Peyer's patch (tissue), 4 donors: ENCODE measurements at regions not wholly inside any gene's neighbourhood (a gene's known extent, or its start where the extent isn't known, plus 50 kb on each side); places are given as distances from the start of the nearest gene placed in this dataset.

Experiments used
- DNase-seq, 3 donors: peaks; one replicate each; pipeline ENCODE4 v3.0.0-alpha.2; 2017 to 2019
- H3K27ac ChIP-seq, 4 donors: fragments of 200-600 bp; sonication (generic); one replicate each; pipeline ENCODE4 v1.5.1; 2016 to 2019
- H3K27me3 ChIP-seq, 2 donors: fragments of 200-600 bp; sonication (generic); one replicate each; pipeline ENCODE4 v1.5.1; 2019
- H3K36me3 ChIP-seq, 3 donors: fragments of 200-600 bp; sonication (generic); one replicate each; pipeline ENCODE4 v1.5.1; 2016 to 2019
- H3K4me1 ChIP-seq, 4 donors: fragments of 200-600 bp; sonication (generic); one replicate each; pipeline ENCODE4 v1.5.1; 2016 to 2019
- H3K4me3 ChIP-seq, 4 donors: fragments of 200-600 bp; sonication (generic); 1 replicate in 3 of 4; 2 replicates in 1 of 4; pipeline ENCODE4 v1.5.1; 2016 to 2019; ENCODE audit warnings: mild to moderate bottlenecking in 1 of 4
- H3K9me3 ChIP-seq, 4 donors: fragments of 200-600 bp; sonication (generic); one replicate each; pipeline ENCODE4 v1.5.1; 2016 to 2019; ENCODE audit warnings: mild to moderate bottlenecking in 1 of 4
- POLR2A ChIP-seq, 2 donors: fragments of 450-650 bp; IDR thresholded peaks; one replicate each; pipeline ENCODE4 v1.5.1; 2017; ENCODE audit warnings: antibody characterized with exemption in 2 of 2, mild to moderate bottlenecking in 2 of 2, moderate library complexity in 2 of 2
- TF ChIP-seq, protein P1 (sequence below), 6 experiments: fragments of 450-650 bp in 4 of 6; fragments of 200-600 bp in 2 of 6; sonication (generic) in 1 of 6; IDR thresholded peaks; one replicate each; pipeline ENCODE4 v1.5.1; 2017 to 2019; ENCODE audit warnings: antibody characterized with exemption in 6 of 6, mild to moderate bottlenecking in 3 of 6, moderate library complexity in 1 of 6

DNA sequence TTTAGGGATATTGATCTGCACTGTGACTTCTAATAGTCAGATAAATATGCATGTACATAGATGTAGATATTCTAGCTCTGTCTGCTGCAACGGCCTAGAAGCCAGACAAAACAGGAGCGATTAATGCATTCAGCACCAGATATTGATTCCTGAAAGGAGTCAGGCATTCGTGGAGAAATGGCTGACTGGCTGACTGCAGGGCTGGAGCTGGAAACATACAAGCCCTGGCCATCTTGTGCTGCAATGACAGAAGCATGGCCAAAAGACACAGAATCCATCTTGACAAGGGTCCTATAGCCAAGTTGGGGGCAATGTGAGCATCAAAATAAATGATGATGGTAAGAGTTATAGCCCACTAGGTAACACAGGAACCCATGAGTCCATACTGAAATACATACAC lies 231.5 kb upstream of the KLHL29 start:
- Histone ChIP-seq H3K27me3 (no peaks in the 10 kb centered on the region), H3K9me3 (no peaks in the 10 kb centered on the region), H3K36me3 (no peaks in the 10 kb centered on the region), H3K4me3 (no peak overlapping the region), H3K4me1 (peaks cover 0 to 7% (median 0%) of the 10 kb centered on the region in 4 donors), H3K27ac (no peak overlapping the region)
- no peak for DNase-seq
- no peak for TF ChIP-seq POLR2A (IDR thresholded peaks at IDR 0.05)
- TF ChIP-seq, protein P1, sequence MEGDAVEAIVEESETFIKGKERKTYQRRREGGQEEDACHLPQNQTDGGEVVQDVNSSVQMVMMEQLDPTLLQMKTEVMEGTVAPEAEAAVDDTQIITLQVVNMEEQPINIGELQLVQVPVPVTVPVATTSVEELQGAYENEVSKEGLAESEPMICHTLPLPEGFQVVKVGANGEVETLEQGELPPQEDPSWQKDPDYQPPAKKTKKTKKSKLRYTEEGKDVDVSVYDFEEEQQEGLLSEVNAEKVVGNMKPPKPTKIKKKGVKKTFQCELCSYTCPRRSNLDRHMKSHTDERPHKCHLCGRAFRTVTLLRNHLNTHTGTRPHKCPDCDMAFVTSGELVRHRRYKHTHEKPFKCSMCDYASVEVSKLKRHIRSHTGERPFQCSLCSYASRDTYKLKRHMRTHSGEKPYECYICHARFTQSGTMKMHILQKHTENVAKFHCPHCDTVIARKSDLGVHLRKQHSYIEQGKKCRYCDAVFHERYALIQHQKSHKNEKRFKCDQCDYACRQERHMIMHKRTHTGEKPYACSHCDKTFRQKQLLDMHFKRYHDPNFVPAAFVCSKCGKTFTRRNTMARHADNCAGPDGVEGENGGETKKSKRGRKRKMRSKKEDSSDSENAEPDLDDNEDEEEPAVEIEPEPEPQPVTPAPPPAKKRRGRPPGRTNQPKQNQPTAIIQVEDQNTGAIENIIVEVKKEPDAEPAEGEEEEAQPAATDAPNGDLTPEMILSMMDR (IDR thresholded peaks at IDR 0.05): no peak

DNA sequence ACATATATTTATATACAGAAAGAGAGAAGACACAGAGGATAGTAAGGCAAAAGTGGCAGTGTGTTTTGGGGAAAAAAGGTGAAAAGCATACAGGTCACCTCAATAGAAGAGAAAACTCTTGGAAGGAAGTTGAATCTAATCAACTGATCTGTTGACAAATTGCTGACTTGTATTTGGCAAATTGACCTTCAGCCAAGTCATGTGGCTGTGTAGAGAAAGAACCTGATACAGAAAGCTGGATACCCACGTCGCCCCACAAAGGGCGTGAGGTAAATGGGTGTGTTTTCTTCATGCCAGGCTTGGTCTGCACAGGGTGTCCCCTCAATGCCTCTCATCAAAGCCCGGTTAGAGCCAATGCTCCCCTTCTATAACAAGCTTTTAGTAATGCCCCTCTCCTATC lies 230.0 kb upstream of the KLHL29 start:
- H3K4me1 ChIP-seq: peaks cover 0 to 7% (median 0%) of the 10 kb centered on the region in 4 donors
- no peaks in the 10 kb centered on the region for H3K9me3 ChIP-seq
- no peak overlapping the region for H3K27ac ChIP-seq
- H3K27me3 ChIP-seq: no peaks in the 10 kb centered on the region
- TF ChIP-seq, protein P1 (IDR thresholded peaks at IDR 0.05): no peak
- TF ChIP-seq POLR2A (IDR thresholded peaks at IDR 0.05): no peak
- H3K36me3 ChIP-seq: no peaks in the 10 kb centered on the region
- DNase-seq: no peak
- H3K4me3 ChIP-seq: no peak overlapping the region

DNA sequence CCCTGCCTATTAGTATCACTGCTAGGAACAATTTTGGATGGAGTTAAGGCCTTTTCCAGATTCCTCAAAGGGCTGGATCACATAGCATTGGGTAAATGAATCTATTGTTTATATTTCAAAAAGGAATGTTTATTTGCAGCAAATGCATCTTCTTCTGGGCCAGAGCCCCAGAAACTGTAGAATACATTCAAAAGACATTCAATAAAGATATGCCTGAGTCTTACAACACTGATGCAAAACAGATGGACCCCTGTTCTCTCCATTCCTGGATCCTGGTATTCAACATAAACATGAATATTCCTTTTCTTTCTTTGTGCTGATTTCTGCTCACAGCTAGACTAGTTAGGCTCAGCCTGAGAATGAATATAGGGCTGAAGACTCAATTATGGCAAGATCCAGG lies 227.2 kb upstream of the KLHL29 start:
- H3K4me1 ChIP-seq: peaks cover 0 to 7% (median 0%) of the 10 kb centered on the region in 4 donors
- no peaks in the 10 kb centered on the region for H3K36me3 ChIP-seq
- no peak overlapping the region for H3K27ac ChIP-seq
- no peak for TF ChIP-seq POLR2A (IDR thresholded peaks at IDR 0.05)
- TF ChIP-seq, protein P1 (IDR thresholded peaks at IDR 0.05): no peak
- H3K27me3 ChIP-seq: no peaks in the 10 kb centered on the region
- H3K9me3 ChIP-seq: no peaks in the 10 kb centered on the region
- DNase-seq: no peak
- H3K4me3 ChIP-seq: no peak overlapping the region

DNA sequence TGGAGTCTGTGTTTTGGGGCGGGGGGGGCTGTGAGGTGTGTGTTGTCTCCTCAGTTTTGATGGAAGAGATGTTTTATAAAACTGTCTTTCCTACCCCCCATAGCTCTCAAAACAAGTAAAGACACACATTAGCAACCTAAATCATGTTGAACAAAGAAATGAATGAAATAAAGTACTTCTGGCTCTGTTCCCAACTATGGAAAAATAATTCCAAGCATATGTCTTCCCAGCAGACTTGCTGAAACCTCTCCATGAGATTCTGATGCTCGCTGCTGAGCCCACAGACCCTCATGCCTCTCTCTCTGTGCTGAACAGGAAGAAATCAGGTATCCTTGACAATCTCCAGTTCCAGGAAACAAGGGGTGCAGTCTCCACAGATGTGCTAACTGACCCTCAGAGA lies 226.7 kb upstream of the KLHL29 start:
- DNase-seq: no peak

DNA sequence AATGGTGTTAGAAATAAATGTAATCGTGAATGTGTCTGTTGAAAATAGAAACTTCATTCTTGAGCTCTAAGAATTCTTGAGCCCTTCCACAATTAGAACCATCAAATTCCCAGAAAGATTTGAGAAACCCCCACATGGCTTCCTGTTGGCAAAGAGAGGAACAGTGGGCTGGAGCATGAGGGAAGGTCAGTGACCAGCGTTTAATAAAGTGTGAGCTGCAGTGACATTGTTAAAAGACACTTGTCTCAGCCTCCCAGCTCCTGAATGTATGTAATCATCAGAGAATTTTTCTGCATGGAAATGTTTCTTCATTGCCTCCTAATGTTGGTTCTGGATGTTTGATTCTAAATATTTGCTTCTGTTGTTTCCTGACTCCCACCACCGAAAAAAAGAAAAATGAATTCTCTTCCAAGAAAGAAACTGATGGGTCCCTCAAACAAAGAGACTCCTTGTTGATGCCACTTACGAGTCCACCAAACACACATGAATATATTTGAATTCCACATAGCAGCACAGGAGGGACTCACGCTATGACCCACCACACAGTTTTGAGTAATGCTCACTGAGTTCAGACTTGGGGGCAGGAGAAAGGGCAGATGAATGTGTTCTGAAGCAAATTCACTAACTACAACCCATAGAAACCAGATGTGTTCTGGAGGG lies 225.1 kb upstream of the KLHL29 start:
- H3K27me3 ChIP-seq: no peaks in the 10 kb centered on the region
- peaks cover 0 to 7% (median 0%) of the 10 kb centered on the region in 4 donors for H3K4me1 ChIP-seq
- no peaks in the 10 kb centered on the region for H3K36me3 ChIP-seq
- H3K4me3 ChIP-seq: no peak overlapping the region
- no peak for TF ChIP-seq POLR2A (IDR thresholded peaks at IDR 0.05)
- TF ChIP-seq, protein P1 (IDR thresholded peaks at IDR 0.05): no peak
- no peak overlapping the region for H3K27ac ChIP-seq
- no peak for DNase-seq
- no peaks in the 10 kb centered on the region for H3K9me3 ChIP-seq

More for the DNA sequence above, 226.7 kb upstream of the KLHL29 start:
- H3K9me3 ChIP-seq: no peaks in the 10 kb centered on the region
- no peak overlapping the region for H3K4me3 ChIP-seq
- H3K36me3 ChIP-seq: no peaks in the 10 kb centered on the region
- H3K27me3 ChIP-seq: no peaks in the 10 kb centered on the region
- peaks cover 0 to 7% (median 0%) of the 10 kb centered on the region in 4 donors for H3K4me1 ChIP-seq
- no peak for TF ChIP-seq POLR2A (IDR thresholded peaks at IDR 0.05)
- TF ChIP-seq, protein P1 (IDR thresholded peaks at IDR 0.05): no peak
- no peak overlapping the region for H3K27ac ChIP-seq
